ENCODE measurements at regions not wholly inside any gene's neighbourhood (a gene's known extent, or its start where the extent isn't known, plus 50 kb on each side); places are given as distances from the start of the nearest gene placed in this dataset.

DNA sequence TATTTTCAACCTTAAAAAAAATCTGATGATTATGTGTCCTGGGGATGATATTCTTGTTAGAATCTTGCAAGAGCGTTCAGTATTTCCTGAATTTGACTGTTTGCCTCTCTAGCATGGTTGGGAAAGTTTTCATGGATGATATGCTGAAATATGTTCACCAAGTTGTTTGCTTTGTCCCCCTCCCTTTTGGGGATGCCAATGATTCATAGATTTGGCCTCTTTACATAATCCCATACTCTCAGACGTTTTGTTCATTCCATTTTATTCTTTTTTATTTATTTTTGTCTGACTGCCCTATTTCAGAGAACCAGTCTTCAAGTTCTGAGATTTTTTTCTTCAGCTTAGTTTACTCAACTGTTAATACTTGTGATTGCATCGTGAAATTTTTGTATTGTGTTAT, 415.1 kb downstream of the FAM47B start:
- TF ChIP-seq, protein P1, sequence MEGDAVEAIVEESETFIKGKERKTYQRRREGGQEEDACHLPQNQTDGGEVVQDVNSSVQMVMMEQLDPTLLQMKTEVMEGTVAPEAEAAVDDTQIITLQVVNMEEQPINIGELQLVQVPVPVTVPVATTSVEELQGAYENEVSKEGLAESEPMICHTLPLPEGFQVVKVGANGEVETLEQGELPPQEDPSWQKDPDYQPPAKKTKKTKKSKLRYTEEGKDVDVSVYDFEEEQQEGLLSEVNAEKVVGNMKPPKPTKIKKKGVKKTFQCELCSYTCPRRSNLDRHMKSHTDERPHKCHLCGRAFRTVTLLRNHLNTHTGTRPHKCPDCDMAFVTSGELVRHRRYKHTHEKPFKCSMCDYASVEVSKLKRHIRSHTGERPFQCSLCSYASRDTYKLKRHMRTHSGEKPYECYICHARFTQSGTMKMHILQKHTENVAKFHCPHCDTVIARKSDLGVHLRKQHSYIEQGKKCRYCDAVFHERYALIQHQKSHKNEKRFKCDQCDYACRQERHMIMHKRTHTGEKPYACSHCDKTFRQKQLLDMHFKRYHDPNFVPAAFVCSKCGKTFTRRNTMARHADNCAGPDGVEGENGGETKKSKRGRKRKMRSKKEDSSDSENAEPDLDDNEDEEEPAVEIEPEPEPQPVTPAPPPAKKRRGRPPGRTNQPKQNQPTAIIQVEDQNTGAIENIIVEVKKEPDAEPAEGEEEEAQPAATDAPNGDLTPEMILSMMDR (IDR thresholded peaks at IDR 0.05), result no peak
- TF ChIP-seq EZH2 (IDR thresholded peaks at IDR 0.05), result no peak
- no peak for TF ChIP-seq EZH2phosphoT487 (IDR thresholded peaks at IDR 0.05)
